ENCODE measurements at regions not wholly inside any gene's neighbourhood (a gene's known extent, or its start where the extent isn't known, plus 50 kb on each side); places are given as distances from the start of the nearest gene placed in this dataset.

- DNase-seq (ENCODE audit: low read depth, low spot score) = no peak
Measured at GRCh38 chr11:97460091-97460490, 1070.3 kb downstream of the JRKL start.

More at GRCh38 chr11:97460091-97460490, 1070.3 kb downstream of the JRKL start:
- no peak overlapping the region for H3K9ac ChIP-seq (replicated peaks; ENCODE audit: extremely low read depth, insufficient read depth, low read length)
- peaks cover 2% of the 10 kb centered on the region for H3K9me3 ChIP-seq (replicated peaks; ENCODE audit: control insufficient read depth, insufficient read depth, low read length)
- H3K4me1 ChIP-seq (ENCODE audit: control insufficient read depth, extremely low read depth, insufficient read depth, low read length) = no peaks in the 10 kb centered on the region
- intact Hi-C loops (cut with micrococcal nuclease) (no loop called here), dilution Hi-C loops (cut with MboI; ENCODE audit: extremely low pct_ligation_motif_present, low sequenced_read_pairs) (no loop called here)
- no peaks in the 10 kb centered on the region for H4K20me1 ChIP-seq (replicated peaks; ENCODE audit: control insufficient read depth, extremely low read depth, insufficient read depth, low read length)
- no TSS peak for BruUV-seq (replicated peaks)
- CTCF ChIA-PET = no interaction called here
- no peaks in the 10 kb centered on the region for H3K36me3 ChIP-seq (ENCODE audit: control insufficient read depth in 2 of 2, extremely low read depth in 1 of 2, insufficient read depth in 2 of 2, low read length in 2 of 2)
- H3K4me3 ChIP-seq (replicated peaks in 1 of 3; ENCODE audit: insufficient read depth in 1 of 3, low read depth in 1 of 3, low read length in 3 of 3) = no peak overlapping the region
- TF ChIP-seq CTCF (IDR thresholded peaks at IDR 0.05; ENCODE audit: extremely low read depth in 1 of 2, insufficient read depth in 1 of 2, low read depth in 1 of 2, low read length in 2 of 2) = no peak
- TF ChIP-seq MAX (IDR thresholded peaks at IDR 0.05; ENCODE audit: insufficient read depth, insufficient read length) = no peak
- TF ChIP-seq EZH2 (IDR thresholded peaks at IDR 0.05; ENCODE audit: borderline replicate concordance, low read depth, low read length, severe bottlenecking) = no peak
- no peak for TF ChIP-seq POLR2A (IDR thresholded peaks at IDR 0.05; ENCODE audit: low read depth, low read length)
- TF ChIP-seq POLR2AphosphoS5 (IDR thresholded peaks at IDR 0.05; ENCODE audit: insufficient read depth, low read depth, low read length) = no peak
- TF ChIP-seq FOS (IDR thresholded peaks at IDR 0.05; ENCODE audit: borderline replicate concordance, insufficient read depth, low read length) = no peak
- no peak for TF ChIP-seq JUN (IDR thresholded peaks at IDR 0.05; ENCODE audit: borderline replicate concordance, insufficient read depth, insufficient read length, low read depth)
- TF ChIP-seq GATA2 (IDR thresholded peaks at IDR 0.05; ENCODE audit: insufficient read depth, insufficient read length, low read depth, low read length) = no peak
- TF ChIP-seq MYC (IDR thresholded peaks at IDR 0.05; ENCODE audit: low read depth, low read length) = no peak
- H3K4me2 ChIP-seq (ENCODE audit: insufficient read depth, low read length) = no peak overlapping the region
- H3K27ac ChIP-seq (ENCODE audit: insufficient read depth, low read depth, low read length) = no peak overlapping the region
- H2AFZ ChIP-seq (ENCODE audit: low read depth, low read length) = no peak overlapping the region
- no peak for FAIRE-seq
- no peaks in the 10 kb centered on the region for H3K9me1 ChIP-seq (replicated peaks; ENCODE audit: control insufficient read depth, extremely low read depth, insufficient read depth, low read length)
- POLR2A ChIA-PET = no interaction called here
- H3K27me3 ChIP-seq (ENCODE audit: control insufficient read depth in 2 of 2, insufficient read depth in 2 of 2, low read length in 2 of 2) = no peaks in the 10 kb centered on the region
- H3K79me2 ChIP-seq (ENCODE audit: control insufficient read depth, insufficient read depth, low read length) = no peaks in the 10 kb centered on the region

Measured in endothelial cell of umbilical vein (primary cell).